GM21447 (cell line): ENCODE measurements at regions not wholly inside any gene's neighbourhood (a gene's known extent, or its start where the extent isn't known, plus 50 kb on each side); places are given as distances from the start of the nearest gene placed in this dataset.
"Not testable (repeated sequence)": the region's sequence is repeated elsewhere in the genome, so short reads cannot be mapped to it uniquely, and the experiment has no call there.

Source experiments
- ATAC-seq: cut with Tn5 transposase; IDR thresholded peaks from one replicate; pipeline ENCODE4 v1.9.1; 2021; ENCODE audit not compliant: unreplicated experiment

- ATAC-seq, result peak; percentile 58
These were observed 929.9 kb upstream of the FANCL start for GRCh38 chr2:59171019-59171418.

- ATAC-seq, result no peak
These were observed 927.6 kb upstream of the FANCL start for GRCh38 chr2:59168766-59169165.

- no peak for ATAC-seq
These were observed 926.4 kb upstream of the FANCL start for GRCh38 chr2:59167514-59167913.

GRCh38 chr2:59157908-59158307 lies 916.8 kb upstream of the FANCL start:
- ATAC-seq, result not testable (repeated sequence)

- no peak for ATAC-seq
These were observed 910.7 kb upstream of the FANCL start for GRCh38 chr2:59151805-59152204.

GRCh38 chr2:59150217-59150849 lies 909.2 kb upstream of the FANCL start:
- ATAC-seq, result no peak

GRCh38 chr2:59149271-59149670 lies 908.1 kb upstream of the FANCL start:
- ATAC-seq, result no peak

- no peak for ATAC-seq
These were observed 871.1 kb upstream of the FANCL start for GRCh38 chr2:59112258-59112657.

GRCh38 chr2:59096973-59097372 lies 855.8 kb upstream of the FANCL start:
- ATAC-seq, result no peak

GRCh38 chr2:59093571-59093970 lies 852.4 kb upstream of the FANCL start:
- ATAC-seq, result no peak

GRCh38 chr2:59084326-59084725 lies 843.2 kb upstream of the FANCL start:
- ATAC-seq, result no peak

- ATAC-seq, result no peak
These were observed 842.1 kb upstream of the FANCL start for GRCh38 chr2:59083075-59083828.

- ATAC-seq, result no peak
These were observed 841.5 kb upstream of the FANCL start for GRCh38 chr2:59082657-59083056.

- no peak for ATAC-seq
These were observed 839.5 kb upstream of the FANCL start for GRCh38 chr2:59080451-59081181.

GRCh38 chr2:59077981-59078531 lies 836.9 kb upstream of the FANCL start:
- ATAC-seq, result no peak

GRCh38 chr2:59077026-59077725 lies 836.1 kb upstream of the FANCL start:
- no peak for ATAC-seq

GRCh38 chr2:59076079-59076619 lies 835.0 kb upstream of the FANCL start:
- no peak for ATAC-seq

GRCh38 chr2:59074071-59074470 lies 832.9 kb upstream of the FANCL start:
- ATAC-seq, result no peak

- ATAC-seq, result no peak
These were observed 832.2 kb upstream of the FANCL start for GRCh38 chr2:59073286-59073685.

GRCh38 chr2:59068255-59068654 lies 827.1 kb upstream of the FANCL start:
- ATAC-seq, result no peak
